ENCODE measurements at regions not wholly inside any gene's neighbourhood (a gene's known extent, or its start where the extent isn't known, plus 50 kb on each side); places are given as distances from the start of the nearest gene placed in this dataset.

- no peaks in the 10 kb centered on the region for H3K9me3 Mint-ChIP-seq
- DNase-seq = no peak
- no peak overlapping the region for H3K4me3 Mint-ChIP-seq
- H3K27me3 Mint-ChIP-seq = peaks cover 14% of the 10 kb centered on the region
- ChIA-PET CTCF (no interaction called here), POLR2A (no interaction called here)
- intact Hi-C loops (cut with micrococcal nuclease) = no loop called here
- no peaks in the 10 kb centered on the region for H3K36me3 Mint-ChIP-seq
- H3K4me1 Mint-ChIP-seq (ENCODE audit: low read depth) = no peaks in the 10 kb centered on the region
- H3K27ac Mint-ChIP-seq = no peak overlapping the region
These were observed 142.8 kb downstream of the BARX1 start for GRCh38 chr9:93812410-93812668.

GRCh38 chr9:93810028-93810971, 144.9 kb downstream of the BARX1 start:
- Mint-ChIP-seq H3K27me3 (peaks cover 10% of the 10 kb centered on the region), H3K4me3 (no peak overlapping the region), H3K9me3 (peaks cover 6% of the 10 kb centered on the region), H3K4me1 (ENCODE audit: low read depth) (no peaks in the 10 kb centered on the region), H3K27ac (no peak overlapping the region), H3K36me3 (no peaks in the 10 kb centered on the region)
- POLR2A ChIA-PET = no interaction called here
- DNase-seq = no peak
- intact Hi-C loops (cut with micrococcal nuclease) = no loop called here
- CTCF ChIA-PET = interaction anchor here (1.5 kb wide), 1 partner anchor 17 kb away, joined by 4 read pairs; no protein-coding TSS in a partner anchor

- no peak overlapping the region for H3K4me3 Mint-ChIP-seq
- POLR2A ChIA-PET = no interaction called here
- no peaks in the 10 kb centered on the region for H3K4me1 Mint-ChIP-seq (ENCODE audit: low read depth)
- peaks cover 9% of the 10 kb centered on the region for H3K9me3 Mint-ChIP-seq
- no peaks in the 10 kb centered on the region for H3K36me3 Mint-ChIP-seq
- CTCF ChIA-PET = interaction anchor here (1.5 kb wide), 1 partner anchor 18 kb away, joined by 4 read pairs; no protein-coding TSS in a partner anchor
- intact Hi-C loops (cut with micrococcal nuclease) = no loop called here
- no peak overlapping the region for H3K27ac Mint-ChIP-seq
- H3K27me3 Mint-ChIP-seq = peaks cover 7% of the 10 kb centered on the region
- DNase-seq = no peak
These were observed 145.8 kb downstream of the BARX1 start for GRCh38 chr9:93809204-93809940.

GRCh38 chr9:93808115-93809029, 146.8 kb downstream of the BARX1 start:
- Mint-ChIP-seq H3K4me3 (no peak overlapping the region), H3K4me1 (ENCODE audit: low read depth) (no peaks in the 10 kb centered on the region)

GRCh38 chr9:93807166-93808074, 147.7 kb downstream of the BARX1 start:
- no peak for DNase-seq
- no peak overlapping the region for H3K27ac Mint-ChIP-seq
- no peaks in the 10 kb centered on the region for H3K4me1 Mint-ChIP-seq (ENCODE audit: low read depth)
- H3K4me3 Mint-ChIP-seq = no peak overlapping the region
- ChIA-PET CTCF (no interaction called here), POLR2A (no interaction called here)
- peaks cover 6% of the 10 kb centered on the region for H3K27me3 Mint-ChIP-seq
- intact Hi-C loops (cut with micrococcal nuclease) = no loop called here
- no peaks in the 10 kb centered on the region for H3K36me3 Mint-ChIP-seq
- H3K9me3 Mint-ChIP-seq = peaks cover 10% of the 10 kb centered on the region

More at GRCh38 chr9:93808115-93809029, 146.8 kb downstream of the BARX1 start:
- H3K9me3 Mint-ChIP-seq = peaks cover 10% of the 10 kb centered on the region
- H3K36me3 Mint-ChIP-seq = no peaks in the 10 kb centered on the region
- peaks cover 4% of the 10 kb centered on the region for H3K27me3 Mint-ChIP-seq
- intact Hi-C loops (cut with micrococcal nuclease) = no loop called here
- CTCF ChIA-PET = no interaction called here
- POLR2A ChIA-PET = no interaction called here
- DNase-seq = no peak
- H3K27ac Mint-ChIP-seq = no peak overlapping the region

- no peak overlapping the region for H3K4me3 Mint-ChIP-seq
- CTCF ChIA-PET = no interaction called here
- no peak overlapping the region for H3K27ac Mint-ChIP-seq
- H3K4me1 Mint-ChIP-seq (ENCODE audit: low read depth) = no peaks in the 10 kb centered on the region
- H3K27me3 Mint-ChIP-seq = peaks cover 32% of the 10 kb centered on the region
- intact Hi-C loops (cut with micrococcal nuclease) = no loop called here
- POLR2A ChIA-PET = no interaction called here
- H3K9me3 Mint-ChIP-seq = peaks cover 19% of the 10 kb centered on the region
- DNase-seq = no peak
- no peaks in the 10 kb centered on the region for H3K36me3 Mint-ChIP-seq
These were observed 153.4 kb downstream of the BARX1 start for GRCh38 chr9:93801581-93802284.

- no peak overlapping the region for H3K4me3 Mint-ChIP-seq
- intact Hi-C loops (cut with micrococcal nuclease) = no loop called here
- peaks cover 18% of the 10 kb centered on the region for H3K9me3 Mint-ChIP-seq
- H3K36me3 Mint-ChIP-seq = no peaks in the 10 kb centered on the region
- H3K27me3 Mint-ChIP-seq = peaks cover 32% of the 10 kb centered on the region
- DNase-seq = no peak
- no peaks in the 10 kb centered on the region for H3K4me1 Mint-ChIP-seq (ENCODE audit: low read depth)
- no peak overlapping the region for H3K27ac Mint-ChIP-seq
- ChIA-PET CTCF (no interaction called here), POLR2A (no interaction called here)
These were observed 154.0 kb downstream of the BARX1 start for GRCh38 chr9:93801120-93801519.

- POLR2A ChIA-PET = no interaction called here
- Mint-ChIP-seq H3K4me1 (ENCODE audit: low read depth) (no peaks in the 10 kb centered on the region), H3K27ac (no peak overlapping the region), H3K27me3 (peaks cover 22% of the 10 kb centered on the region), H3K36me3 (no peaks in the 10 kb centered on the region), H3K4me3 (no peak overlapping the region), H3K9me3 (no peaks in the 10 kb centered on the region)
- DNase-seq = no peak
- intact Hi-C loops (cut with micrococcal nuclease) = no loop called here
- CTCF ChIA-PET = interaction anchor here (0.7 kb wide), 1 partner anchor 87 kb away, joined by 3 read pairs; no protein-coding TSS in a partner anchor
These were observed 162.8 kb downstream of the BARX1 start for GRCh38 chr9:93792358-93792757.

- intact Hi-C loops (cut with micrococcal nuclease) = no loop called here
- CTCF ChIA-PET = no interaction called here
- POLR2A ChIA-PET = no interaction called here
- peaks cover 3% of the 10 kb centered on the region for H3K9me3 Mint-ChIP-seq
- DNase-seq = no peak
- no peak overlapping the region for H3K27ac Mint-ChIP-seq
- H3K36me3 Mint-ChIP-seq = no peaks in the 10 kb centered on the region
- peaks cover 25% of the 10 kb centered on the region for H3K27me3 Mint-ChIP-seq
- no peak overlapping the region for H3K4me3 Mint-ChIP-seq
- H3K4me1 Mint-ChIP-seq (ENCODE audit: low read depth) = no peaks in the 10 kb centered on the region
These were observed 169.0 kb downstream of the BARX1 start for GRCh38 chr9:93786204-93786603.

GRCh38 chr9:93776873-93777272, 178.3 kb downstream of the BARX1 start:
- Mint-ChIP-seq H3K36me3 (no peaks in the 10 kb centered on the region), H3K27ac (no peak overlapping the region), H3K4me1 (ENCODE audit: low read depth) (no peaks in the 10 kb centered on the region), H3K27me3 (peaks cover 5% of the 10 kb centered on the region), H3K4me3 (no peak overlapping the region), H3K9me3 (no peaks in the 10 kb centered on the region)
- ChIA-PET POLR2A (no interaction called here), CTCF (no interaction called here)
- intact Hi-C loops (cut with micrococcal nuclease) = no loop called here
- no peak for DNase-seq

GRCh38 chr9:93776256-93776655, 178.9 kb downstream of the BARX1 start:
- Mint-ChIP-seq H3K27me3 (peaks cover 5% of the 10 kb centered on the region), H3K9me3 (no peaks in the 10 kb centered on the region), H3K4me3 (no peak overlapping the region), H3K27ac (no peak overlapping the region), H3K36me3 (no peaks in the 10 kb centered on the region), H3K4me1 (ENCODE audit: low read depth) (no peaks in the 10 kb centered on the region)
- DNase-seq = no peak
- ChIA-PET CTCF (no interaction called here), POLR2A (no interaction called here)
- intact Hi-C loops (cut with micrococcal nuclease) = no loop called here

Data from activated CD4-positive, alpha-beta memory T cell treated with anti-CD3 and anti-CD28 coated beads for 36 hours (primary cell).